ENCODE measurements at regions not wholly inside any gene's neighbourhood (a gene's known extent, or its start where the extent isn't known, plus 50 kb on each side); places are given as distances from the start of the nearest gene placed in this dataset.
"Not testable (repeated sequence)": the region's sequence is repeated elsewhere in the genome, so short reads cannot be mapped to it uniquely, and the experiment has no call there.

DNA sequence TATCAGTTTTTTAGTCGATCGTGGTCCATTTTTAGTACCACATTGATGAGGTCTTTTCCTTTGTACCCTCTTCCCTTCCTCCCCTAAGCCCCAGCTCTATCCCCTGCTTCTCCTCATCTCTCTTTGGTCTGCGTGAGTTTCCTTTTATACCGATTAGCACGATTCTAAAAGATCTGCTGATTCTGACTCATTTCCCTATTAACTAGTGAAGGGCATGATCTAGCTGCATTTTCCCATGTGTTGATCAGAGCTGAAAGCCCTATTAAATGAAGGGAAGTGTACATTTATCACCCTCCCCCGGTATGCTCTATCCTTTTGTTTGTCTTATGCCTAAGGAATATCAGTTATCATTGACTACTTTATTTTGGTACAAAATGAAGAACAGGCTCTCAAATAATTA lies 181.7 kb upstream of the NPY2R start:
- DNase-seq (ENCODE audit: low read depth, low spot score) = no peak

DNA sequence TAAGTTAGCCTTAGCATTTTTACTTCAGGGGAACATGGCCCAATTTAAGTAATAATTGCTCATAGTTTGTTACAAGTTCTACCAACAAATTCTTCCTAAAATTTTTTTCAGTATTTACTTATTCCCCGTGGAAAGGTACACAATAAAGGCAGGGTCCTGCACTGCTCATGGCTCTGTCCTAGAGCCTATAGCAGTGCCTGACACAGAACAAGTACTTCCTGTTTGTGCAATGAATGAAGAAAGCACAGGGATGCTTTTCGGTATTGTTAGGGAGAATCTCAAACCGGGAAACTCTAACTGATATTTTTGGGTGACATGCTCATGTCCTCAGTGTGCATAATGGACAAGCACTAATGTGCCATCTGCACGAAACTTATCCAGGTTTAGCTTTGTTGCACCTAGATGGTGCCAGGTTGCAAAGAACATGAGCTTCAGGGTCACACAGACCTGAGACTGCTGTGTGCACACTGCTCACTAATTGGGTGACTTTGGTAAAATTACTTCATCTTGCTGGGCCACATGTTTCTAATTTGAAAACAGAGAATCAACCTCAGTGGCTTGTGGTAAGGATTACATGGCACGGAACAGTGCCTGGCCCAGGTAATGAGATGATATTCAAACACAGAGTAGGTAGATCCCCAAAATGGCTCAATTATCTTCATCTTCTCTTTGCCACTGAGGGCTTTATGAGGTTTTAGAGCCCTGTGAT lies 175.8 kb upstream of the NPY2R start:
- DNase-seq (ENCODE audit: low read depth, low spot score) = no peak

DNA sequence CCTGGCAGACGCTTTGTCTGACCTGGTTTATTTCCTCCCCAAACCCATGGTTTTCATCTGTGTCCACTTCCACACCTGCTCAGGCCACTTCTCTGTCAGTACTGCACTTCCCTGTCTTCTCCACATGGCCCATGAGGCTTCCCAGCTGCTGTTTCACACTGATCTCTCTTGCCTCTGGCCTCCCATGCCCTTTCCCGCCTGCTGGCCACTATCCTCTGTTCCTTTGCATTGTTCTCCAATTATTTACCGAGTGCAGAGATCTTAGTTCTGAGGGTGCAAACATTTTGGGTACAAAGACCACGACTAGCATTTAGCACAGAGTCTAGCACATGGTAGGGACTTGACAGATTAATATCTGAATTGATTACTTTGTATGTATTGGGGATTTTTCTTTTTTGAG lies 174.8 kb upstream of the NPY2R start:
- no peak for DNase-seq (ENCODE audit: low read depth, low spot score)

DNA sequence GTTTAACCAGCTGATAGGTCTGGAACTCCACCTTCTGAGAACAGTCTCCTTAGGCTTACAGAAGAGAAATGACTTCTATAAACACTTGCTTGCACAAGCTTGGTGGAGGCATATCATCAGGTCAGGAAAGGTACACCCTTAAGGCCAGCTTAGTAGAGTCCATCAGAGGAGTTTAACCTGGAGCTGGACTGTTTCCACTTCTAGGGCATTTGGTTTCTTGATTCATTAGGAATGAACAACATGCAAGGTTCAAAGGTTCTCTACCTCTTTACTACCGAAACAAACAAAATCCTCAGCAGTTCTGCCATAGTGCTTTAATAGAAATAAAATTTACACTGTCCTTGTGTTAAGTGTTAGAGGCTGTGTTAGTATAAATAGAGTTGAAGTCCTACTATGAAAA lies 171.4 kb upstream of the NPY2R start:
- no peak for DNase-seq (ENCODE audit: low read depth, low spot score)

GRCh38 chr4:155038459-155038858 lies 170.0 kb upstream of the NPY2R start:
- DNase-seq (ENCODE audit: low read depth, low spot score) = no peak

- DNase-seq (ENCODE audit: low read depth, low spot score) = no peak
These were observed 169.3 kb upstream of the NPY2R start for GRCh38 chr4:155039162-155039561.

DNA sequence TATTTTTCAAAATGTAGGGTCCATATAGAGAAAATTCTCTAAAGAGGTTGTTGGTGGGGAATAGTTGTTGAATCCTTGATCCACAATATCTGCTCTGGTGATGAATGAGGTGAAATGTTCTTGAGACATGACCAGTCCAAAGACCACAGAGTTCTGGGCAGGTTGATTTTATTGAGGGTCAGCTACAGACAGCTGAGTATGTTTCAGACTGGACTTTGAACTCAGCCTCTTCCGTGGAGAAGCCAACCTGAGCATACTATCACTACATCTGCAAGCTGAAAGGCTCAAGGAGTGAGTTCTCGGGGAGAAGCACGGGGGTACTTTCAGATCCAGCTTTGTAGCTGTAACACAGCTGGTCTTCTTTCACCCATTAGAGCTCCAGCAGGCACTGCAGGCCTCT lies 168.4 kb upstream of the NPY2R start:
- DNase-seq (ENCODE audit: low read depth, low spot score) = no peak

- DNase-seq (ENCODE audit: low read depth, low spot score) = no peak
These were observed 166.4 kb upstream of the NPY2R start for GRCh38 chr4:155042014-155042413.

- DNase-seq (ENCODE audit: low read depth, low spot score) = not testable (repeated sequence)
These were observed 164.2 kb upstream of the NPY2R start for GRCh38 chr4:155044251-155044650.

GRCh38 chr4:155047755-155048154 lies 160.7 kb upstream of the NPY2R start:
- DNase-seq (ENCODE audit: low read depth, low spot score) = no peak

- not testable (repeated sequence) for DNase-seq (ENCODE audit: low read depth, low spot score)
These were observed 154.4 kb upstream of the NPY2R start for GRCh38 chr4:155054042-155054441.

- DNase-seq (ENCODE audit: low read depth, low spot score) = no peak
These were observed 148.0 kb upstream of the NPY2R start for GRCh38 chr4:155060419-155060818.

GRCh38 chr4:155060873-155061272 lies 147.6 kb upstream of the NPY2R start:
- DNase-seq (ENCODE audit: low read depth, low spot score) = no peak

DNA sequence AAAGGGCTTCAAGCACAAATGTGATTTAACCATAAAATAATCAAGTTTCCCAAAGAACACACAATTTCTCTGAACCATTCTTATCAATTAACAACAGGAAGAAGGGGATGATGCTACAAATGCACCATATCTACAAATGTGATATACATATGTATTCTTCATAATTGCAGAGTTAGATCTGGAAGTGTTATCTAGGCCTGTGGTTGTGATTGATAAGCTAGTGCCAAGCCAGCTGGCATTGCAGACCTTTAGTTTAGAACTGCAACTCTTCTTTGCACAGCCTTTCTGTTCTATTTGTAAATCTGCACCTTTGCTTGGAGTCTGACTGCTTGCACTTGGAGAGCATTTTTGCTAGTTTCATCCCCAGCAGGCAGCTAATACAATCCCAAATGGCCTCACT lies 145.5 kb upstream of the NPY2R start:
- no peak for DNase-seq (ENCODE audit: low read depth, low spot score)

GRCh38 chr4:155064934-155065333 lies 143.5 kb upstream of the NPY2R start:
- DNase-seq (ENCODE audit: low read depth, low spot score) = not testable (repeated sequence)

- DNase-seq (ENCODE audit: low read depth, low spot score) = no peak
These were observed 141.6 kb upstream of the NPY2R start for GRCh38 chr4:155066871-155067270.

DNA sequence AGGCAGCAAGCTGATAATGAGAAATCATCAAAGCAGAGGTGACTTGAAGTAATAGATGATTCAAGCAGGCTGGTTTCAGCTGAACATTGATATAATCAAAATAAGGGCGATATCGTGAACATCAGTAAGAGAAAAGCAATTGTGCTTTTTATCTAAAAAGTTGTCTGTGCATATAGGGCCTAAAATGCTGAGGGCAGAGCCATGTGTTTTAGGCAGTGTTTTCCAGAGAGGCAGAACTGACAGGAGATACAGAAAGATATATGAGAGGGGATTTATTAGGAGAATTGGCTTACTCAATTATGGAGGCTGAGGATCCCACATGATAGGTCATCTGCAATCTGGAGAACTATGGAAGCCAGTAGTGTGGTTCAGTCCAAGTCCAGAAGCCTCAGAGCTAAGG lies 136.5 kb upstream of the NPY2R start:
- DNase-seq (ENCODE audit: low read depth, low spot score) = no peak

GRCh38 chr4:155072417-155072816 lies 136.0 kb upstream of the NPY2R start:
- no peak for DNase-seq (ENCODE audit: low read depth, low spot score)

DNA sequence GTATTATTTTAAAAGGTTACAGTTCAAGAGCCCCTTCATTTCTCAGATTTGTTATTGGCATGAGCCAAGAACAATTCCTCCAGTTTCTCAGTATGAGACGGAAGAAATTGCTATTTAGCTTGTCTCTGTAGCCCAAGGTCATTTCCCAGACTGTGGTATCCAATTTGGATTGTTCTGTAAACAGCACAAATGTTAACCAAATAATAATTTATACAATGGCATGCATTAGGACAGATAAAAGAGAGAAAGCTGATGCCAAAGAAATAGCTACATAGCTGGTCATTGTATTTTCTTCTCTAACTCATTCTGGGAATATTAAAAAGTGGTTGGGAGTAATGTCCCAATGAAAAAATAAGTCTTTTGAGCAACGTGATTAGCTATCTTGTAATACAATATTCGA lies 134.6 kb upstream of the NPY2R start:
- no peak for DNase-seq (ENCODE audit: low read depth, low spot score)

- no peak for DNase-seq (ENCODE audit: low read depth, low spot score)
These were observed 132.1 kb upstream of the NPY2R start for GRCh38 chr4:155076256-155076785.

DNA sequence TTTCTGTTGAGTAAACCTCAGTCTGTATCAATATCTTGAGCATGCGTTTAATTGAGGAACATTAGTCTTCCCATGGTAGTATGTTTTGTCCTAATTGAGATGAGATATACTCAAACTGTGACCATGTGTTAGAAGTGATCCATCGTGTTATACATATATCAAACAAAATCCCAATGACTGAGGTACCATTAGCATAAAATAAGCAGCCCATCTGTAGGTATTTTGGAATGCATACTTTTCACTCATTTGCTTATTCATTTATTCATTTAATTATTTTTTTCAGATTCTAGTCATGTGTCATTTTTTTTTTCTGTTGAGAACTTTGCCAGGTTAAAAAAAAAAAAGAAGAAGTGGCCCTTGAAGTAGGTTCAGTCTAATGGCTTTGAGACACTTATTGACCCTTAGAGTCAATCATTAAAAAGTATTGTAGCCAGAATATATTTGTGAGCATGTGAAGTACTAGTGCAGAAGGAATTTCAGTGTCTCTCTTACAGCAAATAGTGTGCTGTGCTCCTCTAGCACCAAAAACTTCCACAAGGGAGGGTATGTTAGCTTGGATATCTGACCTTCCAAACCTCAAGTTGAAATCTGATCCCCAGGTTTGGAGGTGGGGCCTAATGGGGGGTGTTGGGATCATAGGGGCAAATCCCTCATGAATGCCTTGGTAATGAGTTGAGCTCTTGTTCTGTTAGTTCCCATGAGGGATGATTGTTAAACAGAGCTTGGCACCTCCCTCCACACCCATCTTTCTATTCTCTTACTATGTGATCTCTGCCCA lies 130.8 kb upstream of the NPY2R start:
- DNase-seq (ENCODE audit: low read depth, low spot score) = no peak

GRCh38 chr4:155079871-155080270 lies 128.6 kb upstream of the NPY2R start:
- no peak for DNase-seq (ENCODE audit: low read depth, low spot score)

GRCh38 chr4:155081222-155081621 lies 127.2 kb upstream of the NPY2R start:
- DNase-seq (ENCODE audit: low read depth, low spot score) = no peak
